ENCODE measurements at regions not wholly inside any gene's neighbourhood (a gene's known extent, or its start where the extent isn't known, plus 50 kb on each side); places are given as distances from the start of the nearest gene placed in this dataset.

DNA sequence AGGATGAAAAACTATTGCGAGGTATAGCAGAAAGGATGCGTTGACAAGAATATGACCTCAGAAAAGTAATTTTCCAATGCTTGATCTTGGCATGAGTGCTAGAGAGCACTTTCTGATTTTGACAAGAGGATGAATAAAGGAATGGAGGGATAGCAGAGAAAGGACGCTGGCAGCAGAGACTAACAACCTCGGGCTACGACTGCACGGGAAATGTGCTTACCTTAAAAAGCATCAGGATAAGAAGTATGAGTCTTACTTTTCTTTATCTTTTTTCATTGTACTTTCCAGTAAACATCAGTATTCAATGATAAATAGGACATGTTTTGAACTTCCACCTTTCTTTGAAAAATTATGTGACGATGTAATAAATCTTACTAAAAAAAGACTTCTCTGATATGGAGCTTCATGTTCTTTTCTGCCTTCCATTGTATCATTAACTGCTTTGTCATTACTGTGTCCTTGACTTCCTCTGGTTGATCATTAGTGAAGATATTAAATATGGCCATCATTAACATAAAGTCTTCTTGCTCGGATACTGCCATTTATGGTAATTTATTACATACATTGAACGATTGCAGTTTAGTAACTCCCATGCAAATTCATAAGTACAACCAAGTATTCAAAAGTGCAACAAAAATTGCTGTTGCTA is 265.6 kb downstream of the DSEL start:
- Histone ChIP-seq H3K23me2 (ENCODE audit: insufficient read length, low read depth, low read length, poor library complexity, severe bottlenecking) (no peaks in the 10 kb centered on the region), H3K4me1 (ENCODE audit: insufficient read depth, low read length) (no peaks in the 10 kb centered on the region), H4K5ac (ENCODE audit: insufficient read length, low read depth, low read length) (no peak overlapping the region), H4K20me1 (ENCODE audit: control insufficient read depth, insufficient read depth, insufficient read length) (no peaks in the 10 kb centered on the region), H3K27ac (ENCODE audit: insufficient read length, low read depth, low read length) (no peak overlapping the region), H2BK120ac (ENCODE audit: low read depth, low read length, poor library complexity, severe bottlenecking) (no peak overlapping the region), H3K18ac (ENCODE audit: insufficient read length, low read depth, low read length) (no peak overlapping the region), H3K9me3 (ENCODE audit: control insufficient read depth, low read depth, low read length) (no peaks in the 10 kb centered on the region), H3K9ac (ENCODE audit: extremely low read depth, insufficient read length, low read length) (no peak overlapping the region), H3K4ac (ENCODE audit: low read depth, low read length) (no peak overlapping the region), H2AK5ac (ENCODE audit: insufficient read length, low read length) (no peak overlapping the region), H3K79me2 (ENCODE audit: insufficient read depth, low read length) (no peaks in the 10 kb centered on the region), H3K27me3 (ENCODE audit: insufficient read depth, low read length) (no peaks in the 10 kb centered on the region), H3K4me2 (ENCODE audit: insufficient read depth, insufficient read length, low read length) (no peak overlapping the region), H4K91ac (ENCODE audit: insufficient read length, low read depth, low read length) (no peak overlapping the region), H2BK20ac (ENCODE audit: low read depth, low read length, poor library complexity, severe bottlenecking) (no peak overlapping the region), H3T11ph (ENCODE audit: low read length) (no peak overlapping the region), H3K79me1 (ENCODE audit: insufficient read depth, low read depth, low read length, poor library complexity, severe bottlenecking) (no peaks in the 10 kb centered on the region), H2BK12ac (ENCODE audit: insufficient read length, low read depth, low read length) (no peak overlapping the region), H2BK5ac (ENCODE audit: insufficient read length, low read length) (no peak overlapping the region), H2BK15ac (ENCODE audit: low read depth, low read length) (no peak overlapping the region), H4K8ac (replicated peaks; ENCODE audit: insufficient read length, low read depth, low read length) (no peak overlapping the region), H3K56ac (ENCODE audit: insufficient read length, low read depth, low read length) (no peak overlapping the region), H2AFZ (ENCODE audit: low read length) (no peak overlapping the region), H3K23ac (ENCODE audit: insufficient read length, low read depth, low read length) (no peak overlapping the region), H3K14ac (ENCODE audit: insufficient read depth, low read length) (no peak overlapping the region)
- no peaks in the 10 kb centered on the region for H3K27me3 Mint-ChIP-seq (ENCODE audit: low read depth)
- H3K4me3 Mint-ChIP-seq: no peak overlapping the region
- H3K4me1 Mint-ChIP-seq: no peaks in the 10 kb centered on the region
- TF ChIP-seq, protein P1, sequence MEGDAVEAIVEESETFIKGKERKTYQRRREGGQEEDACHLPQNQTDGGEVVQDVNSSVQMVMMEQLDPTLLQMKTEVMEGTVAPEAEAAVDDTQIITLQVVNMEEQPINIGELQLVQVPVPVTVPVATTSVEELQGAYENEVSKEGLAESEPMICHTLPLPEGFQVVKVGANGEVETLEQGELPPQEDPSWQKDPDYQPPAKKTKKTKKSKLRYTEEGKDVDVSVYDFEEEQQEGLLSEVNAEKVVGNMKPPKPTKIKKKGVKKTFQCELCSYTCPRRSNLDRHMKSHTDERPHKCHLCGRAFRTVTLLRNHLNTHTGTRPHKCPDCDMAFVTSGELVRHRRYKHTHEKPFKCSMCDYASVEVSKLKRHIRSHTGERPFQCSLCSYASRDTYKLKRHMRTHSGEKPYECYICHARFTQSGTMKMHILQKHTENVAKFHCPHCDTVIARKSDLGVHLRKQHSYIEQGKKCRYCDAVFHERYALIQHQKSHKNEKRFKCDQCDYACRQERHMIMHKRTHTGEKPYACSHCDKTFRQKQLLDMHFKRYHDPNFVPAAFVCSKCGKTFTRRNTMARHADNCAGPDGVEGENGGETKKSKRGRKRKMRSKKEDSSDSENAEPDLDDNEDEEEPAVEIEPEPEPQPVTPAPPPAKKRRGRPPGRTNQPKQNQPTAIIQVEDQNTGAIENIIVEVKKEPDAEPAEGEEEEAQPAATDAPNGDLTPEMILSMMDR (conservative IDR thresholded peaks at IDR 0.05): no peak
- H3K36me3 Mint-ChIP-seq (ENCODE audit: insufficient read depth in 1 of 3, low read depth in 3 of 3): no peaks in the 10 kb centered on the region
- no CpG with 5 or more reads among the region's 9 CpGs for WGBS (ENCODE audit: extremely low coverage, insufficient read length, low lambda C conversion rate)
- DNase-seq: no peak
- H3K27ac Mint-ChIP-seq: no peak overlapping the region
- H3K9me3 Mint-ChIP-seq: no peaks in the 10 kb centered on the region; a peak in 1 of 5 replicates
